GM18873 (cell line): ENCODE measurements at regions not wholly inside any gene's neighbourhood (a gene's known extent, or its start where the extent isn't known, plus 50 kb on each side); places are given as distances from the start of the nearest gene placed in this dataset.
"Not testable (repeated sequence)": the region's sequence is repeated elsewhere in the genome, so short reads cannot be mapped to it uniquely, and the experiment has no call there.

Experiments used
- ATAC-seq: cut with Tn5 transposase; IDR thresholded peaks from one replicate; pipeline ENCODE4 v1.9.1; 2021; ENCODE audit warnings: mild to moderate bottlenecking, moderate library complexity, moderate number of reproducible peaks; ENCODE audit not compliant: unreplicated experiment, low FRiP score

DNA sequence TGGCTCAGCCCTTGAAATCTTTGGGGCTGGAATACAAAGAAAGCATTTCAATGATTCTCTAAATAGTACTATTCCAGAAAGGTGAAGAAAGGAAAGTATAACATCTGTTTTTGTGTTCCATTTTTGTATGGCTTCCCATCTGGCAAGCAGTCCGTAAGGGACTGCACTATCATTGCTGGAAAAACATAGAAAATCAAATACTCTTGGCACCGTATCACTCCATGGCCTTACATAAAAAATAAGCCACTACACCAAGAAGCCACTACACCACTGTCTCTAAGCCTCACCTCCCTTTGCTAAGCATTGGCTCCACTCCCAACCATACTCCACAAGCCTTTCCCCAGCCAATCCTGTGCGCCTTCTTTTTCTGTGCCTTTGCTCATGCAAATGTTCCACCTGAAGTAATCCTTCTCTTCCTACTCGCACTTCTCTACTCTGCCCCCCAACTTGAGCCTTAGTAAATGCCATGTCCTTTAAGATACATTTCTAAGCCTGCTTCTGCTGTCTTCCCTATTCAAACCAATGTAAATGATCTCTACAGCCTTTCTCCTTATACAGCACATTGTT is 454.6 kb upstream of the TUSC1 start:
- ATAC-seq, result no peak

DNA sequence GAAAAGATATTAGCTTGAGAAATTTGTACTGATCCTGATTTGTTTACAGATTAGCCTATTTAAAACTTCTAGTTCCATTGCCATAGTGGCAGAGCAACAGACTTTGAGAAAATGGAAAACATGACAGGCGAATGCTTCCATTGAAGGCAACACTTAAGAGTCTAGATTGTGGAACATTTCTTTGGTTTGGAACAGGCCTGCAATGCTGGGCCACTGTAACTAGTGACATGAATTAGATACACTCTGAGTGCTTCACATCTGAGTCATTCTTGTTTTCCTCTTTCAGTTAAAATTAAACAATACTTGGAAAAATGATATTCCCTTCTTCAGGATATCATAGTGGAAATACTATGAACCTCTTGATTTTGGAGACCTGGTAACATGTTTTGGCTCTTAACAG is 453.6 kb upstream of the TUSC1 start:
- no peak for ATAC-seq

DNA sequence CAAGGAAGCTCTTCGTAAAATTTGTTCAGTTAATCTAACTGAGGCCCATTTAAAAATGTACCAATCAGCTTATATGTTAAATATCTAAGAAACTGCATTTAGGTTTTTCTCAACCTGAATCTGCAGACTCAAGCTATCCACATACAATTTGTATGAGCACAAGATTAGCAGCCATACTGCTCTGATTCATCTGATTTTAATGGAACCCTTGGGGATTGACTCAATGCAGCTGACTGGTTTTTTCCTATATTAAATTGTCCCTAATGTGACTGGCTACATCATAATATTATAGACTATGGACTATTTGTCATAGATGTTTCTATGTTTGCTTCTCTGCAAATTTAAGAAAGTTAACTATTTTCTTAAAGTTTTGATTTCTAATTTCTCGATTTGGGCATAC is 451.0 kb upstream of the TUSC1 start:
- ATAC-seq, result no peak

- ATAC-seq, result no peak
These were observed 447.4 kb upstream of the TUSC1 start for GRCh38 chr9:26125693-26126092.

DNA sequence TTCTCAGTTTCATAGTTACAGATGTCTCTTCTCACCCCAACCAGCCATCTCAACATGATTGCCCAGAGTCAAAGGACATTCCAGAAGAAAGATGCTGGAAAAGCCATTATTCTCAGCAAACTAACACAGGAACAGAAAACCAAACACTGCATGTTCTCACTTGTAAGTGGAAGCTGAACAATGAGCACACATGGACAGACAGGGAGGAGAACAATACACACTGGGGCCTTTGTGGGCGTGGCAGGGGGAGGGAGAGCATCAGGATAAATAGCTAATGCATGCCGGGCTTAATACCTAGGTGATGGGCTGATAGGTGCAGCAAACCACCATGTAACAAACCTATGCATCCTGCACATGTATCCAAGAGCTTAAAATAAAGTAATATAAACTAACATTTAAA is 437.8 kb upstream of the TUSC1 start:
- not testable (repeated sequence) for ATAC-seq

- no peak for ATAC-seq
These were observed 434.5 kb upstream of the TUSC1 start for GRCh38 chr9:26112724-26113123.

GRCh38 chr9:26086396-26086795 is 408.2 kb upstream of the TUSC1 start:
- ATAC-seq, result no peak

- no peak for ATAC-seq
These were observed 403.6 kb upstream of the TUSC1 start for GRCh38 chr9:26081847-26082246.

DNA sequence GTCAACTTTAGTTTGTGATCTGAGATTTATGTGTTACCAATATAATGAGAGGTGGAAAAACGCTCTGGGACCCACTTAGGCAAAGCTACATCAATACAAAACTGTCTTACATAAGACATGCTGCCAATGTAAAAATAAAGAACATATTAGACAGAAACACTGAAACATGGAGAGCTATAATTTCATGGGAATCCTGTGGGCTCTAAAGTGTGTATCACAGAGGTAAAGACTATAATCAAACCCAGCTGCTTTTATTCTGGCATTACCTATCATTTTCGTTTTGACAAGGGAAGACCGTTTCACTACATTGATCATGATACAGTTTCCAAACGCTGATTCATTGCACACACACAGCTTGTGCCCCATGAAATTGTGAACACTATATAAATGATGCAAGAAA is 400.5 kb upstream of the TUSC1 start:
- no peak for ATAC-seq

DNA sequence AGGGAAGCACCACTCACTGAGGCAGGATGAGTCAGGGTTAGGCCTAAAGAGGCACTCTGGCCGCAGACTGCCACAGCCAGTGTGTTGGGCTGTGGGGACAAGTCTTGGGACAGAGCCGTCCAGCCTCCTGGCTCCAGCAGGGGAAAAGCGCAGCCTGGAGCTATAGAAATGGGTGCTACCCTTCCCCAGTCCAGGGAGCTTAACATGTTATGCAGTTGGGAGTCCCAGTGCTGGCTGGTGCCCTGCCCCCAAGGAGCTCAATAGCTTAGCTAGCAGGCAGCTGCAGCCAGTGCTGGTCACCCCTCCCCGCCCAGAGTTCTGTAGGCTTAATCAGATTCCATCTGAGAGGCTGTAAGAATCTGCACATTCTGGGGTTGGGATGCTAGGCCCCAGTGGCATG is 399.6 kb upstream of the TUSC1 start:
- no peak for ATAC-seq

DNA sequence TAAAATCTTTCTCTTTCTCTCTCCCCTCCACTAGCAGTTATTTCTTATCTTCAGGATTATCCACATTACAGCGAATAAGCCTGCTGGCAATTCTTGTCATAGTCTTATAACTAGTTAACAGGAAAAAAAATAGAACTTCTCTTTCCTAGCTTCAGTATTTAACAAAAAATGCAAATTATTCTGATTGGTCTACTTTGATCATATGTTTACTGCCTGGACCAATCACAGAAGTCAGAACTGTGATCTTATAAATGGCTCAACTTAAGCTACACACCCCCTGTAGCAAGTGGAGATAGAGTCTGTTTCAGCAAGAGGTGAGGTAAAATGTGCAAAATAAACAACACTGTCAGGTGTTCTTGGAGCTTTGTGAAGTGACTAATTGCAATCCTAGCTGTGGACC is 389.4 kb upstream of the TUSC1 start:
- ATAC-seq, result no peak

DNA sequence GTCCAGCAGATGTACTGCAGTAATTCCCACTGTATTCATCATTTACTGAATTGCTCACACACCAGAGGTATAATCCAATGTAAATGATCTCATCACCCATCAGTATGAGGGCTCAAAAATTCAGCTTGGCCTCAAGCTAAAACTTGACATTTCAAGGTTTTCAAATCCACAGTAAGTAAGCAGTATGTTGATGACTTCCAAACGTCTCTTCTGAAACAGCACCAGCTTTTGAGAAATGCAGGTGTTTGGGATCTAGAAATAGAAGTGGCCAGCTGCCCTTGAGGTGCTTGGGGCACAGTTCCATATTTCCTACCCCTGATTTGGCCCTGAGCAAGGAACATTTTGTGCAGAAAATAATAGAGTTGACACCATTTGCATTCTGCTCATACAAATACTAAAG is 388.0 kb upstream of the TUSC1 start:
- no peak for ATAC-seq

DNA sequence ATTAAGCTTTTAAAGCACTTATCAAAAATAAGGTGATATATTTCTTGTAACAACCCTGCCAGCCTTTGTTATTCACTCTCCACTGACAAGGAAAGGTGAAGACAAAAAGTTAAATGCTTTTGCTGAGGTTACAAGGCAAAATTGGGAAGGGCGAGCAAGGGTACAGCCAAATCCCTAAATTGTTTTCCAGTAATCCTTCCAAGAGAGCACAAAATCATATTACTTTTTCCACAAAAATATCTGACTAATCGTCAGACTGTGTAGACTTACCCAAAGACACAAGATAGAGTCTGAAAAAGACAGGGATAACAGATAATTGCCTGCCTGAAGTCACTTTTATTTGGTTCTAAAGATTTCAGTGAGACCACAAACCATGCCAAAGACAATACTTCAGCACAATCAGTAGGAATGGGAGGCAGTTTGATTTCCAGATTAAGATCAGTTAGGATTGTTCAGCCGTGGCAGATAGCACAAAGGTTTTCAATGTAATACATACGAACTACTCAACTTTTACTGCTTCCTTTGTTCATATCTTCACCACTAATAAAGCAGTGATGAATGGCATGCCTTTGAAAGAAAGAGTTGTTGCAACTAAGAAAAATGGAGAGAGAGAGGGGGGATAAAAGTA is 383.8 kb upstream of the TUSC1 start:
- ATAC-seq, result no peak

- no peak for ATAC-seq
These were observed 380.1 kb upstream of the TUSC1 start for GRCh38 chr9:26058111-26058895.

- ATAC-seq, result no peak
These were observed 378.8 kb upstream of the TUSC1 start for GRCh38 chr9:26057050-26057449.

DNA sequence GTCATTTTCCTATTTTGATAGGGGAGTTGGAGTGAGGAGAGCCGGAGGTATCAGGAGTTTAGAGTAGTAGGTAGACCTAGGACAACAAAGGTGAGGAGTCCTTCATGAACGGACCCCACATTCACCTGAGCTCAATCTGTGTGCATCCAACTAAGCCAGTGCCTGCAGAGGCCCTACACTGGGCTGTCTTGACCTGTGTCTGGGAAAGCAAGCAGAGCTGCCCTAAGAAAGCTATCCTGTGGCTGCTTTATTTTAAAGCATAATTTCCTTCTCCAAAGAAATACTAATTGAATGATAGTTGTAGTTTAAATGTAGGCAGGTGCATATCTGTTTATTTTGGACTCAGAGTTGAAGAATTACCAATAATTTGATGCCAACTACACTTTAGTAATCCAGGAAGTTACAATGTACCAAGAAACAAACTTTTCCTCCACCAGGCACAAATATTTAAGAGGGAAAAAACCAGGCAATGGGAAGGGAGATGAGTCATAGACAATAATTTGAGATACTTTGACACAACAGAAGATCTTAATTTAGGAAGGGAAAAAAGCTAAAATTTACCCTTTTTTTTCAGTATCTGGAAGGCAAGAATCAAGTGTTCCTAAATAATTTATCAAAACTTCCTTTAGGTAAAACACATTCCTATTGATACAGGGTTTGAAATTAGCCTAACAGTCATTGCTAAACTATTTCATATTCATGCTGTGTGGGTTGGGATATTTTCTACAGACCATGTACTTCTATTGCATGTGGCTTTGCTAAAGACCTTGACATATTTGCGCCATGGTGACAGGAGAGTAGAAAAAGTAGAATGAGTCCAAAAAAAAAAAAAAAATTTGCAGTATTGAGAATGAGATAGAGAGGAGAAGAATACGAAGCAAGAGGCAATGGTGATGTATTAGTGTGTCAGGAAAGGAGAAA is 376.6 kb upstream of the TUSC1 start:
- no peak for ATAC-seq

- ATAC-seq, result no peak
These were observed 375.7 kb upstream of the TUSC1 start for GRCh38 chr9:26053954-26054353.

GRCh38 chr9:26043431-26043830 is 365.2 kb upstream of the TUSC1 start:
- ATAC-seq, result no peak

GRCh38 chr9:26034786-26035185 is 356.5 kb upstream of the TUSC1 start:
- ATAC-seq, result no peak

DNA sequence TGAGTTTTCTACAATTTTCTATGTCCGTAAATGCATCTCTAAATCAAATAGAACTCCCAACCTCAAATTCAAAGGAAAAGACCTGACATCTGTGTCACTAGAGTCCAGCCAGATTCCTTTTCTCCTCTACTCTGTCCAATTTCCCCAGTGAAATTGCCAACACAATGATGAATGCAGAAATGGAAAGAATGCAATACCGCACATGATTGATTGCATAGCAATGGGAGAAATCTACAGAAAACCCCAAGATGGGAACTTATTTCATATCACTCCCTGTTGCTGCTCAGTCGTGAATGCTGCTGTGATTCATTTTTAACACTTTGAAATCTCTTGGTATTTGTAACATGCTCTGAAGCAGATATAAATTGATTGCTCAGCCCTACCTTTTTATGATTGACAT is 355.1 kb upstream of the TUSC1 start:
- no peak for ATAC-seq
